HG03469 (cell line): ENCODE measurements at regions not wholly inside any gene's neighbourhood (a gene's known extent, or its start where the extent isn't known, plus 50 kb on each side); places are given as distances from the start of the nearest gene placed in this dataset.

ENCODE experiments used
- ATAC-seq: cut with Tn5 transposase; IDR thresholded peaks from one replicate; pipeline ENCODE4 v1.9.1; 2021; ENCODE audit warnings: mild to moderate bottlenecking, moderate library complexity, moderate number of reproducible peaks; ENCODE audit not compliant: unreplicated experiment

DNA sequence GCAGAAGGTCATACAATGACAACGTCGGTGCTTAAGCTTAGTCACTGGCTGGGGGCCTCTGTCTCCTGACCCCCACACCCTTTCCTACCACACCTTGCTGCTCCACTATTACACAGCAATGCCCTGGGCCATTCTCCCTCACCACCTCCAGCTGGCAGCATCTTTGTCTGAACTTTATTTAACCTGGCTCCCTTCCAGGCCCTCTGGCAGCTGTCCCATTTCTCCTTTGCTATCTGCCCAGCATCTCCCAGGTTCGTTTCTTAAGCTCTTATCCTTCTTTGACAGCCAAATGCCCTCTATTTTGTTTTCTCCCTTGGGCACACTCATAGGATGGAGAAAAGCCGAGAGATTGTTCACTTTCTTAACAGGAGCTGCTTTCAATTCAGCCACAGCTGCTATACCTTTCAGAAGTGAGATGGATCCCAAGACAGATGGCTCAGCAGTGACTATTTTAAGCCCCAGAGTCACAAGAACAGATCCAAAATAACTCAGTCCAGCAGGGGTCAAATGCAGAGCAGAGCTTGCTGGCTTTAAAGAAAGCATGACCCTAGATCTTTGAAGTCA is 1277.1 kb upstream of the AUTS2 start:
- no peak for ATAC-seq

DNA sequence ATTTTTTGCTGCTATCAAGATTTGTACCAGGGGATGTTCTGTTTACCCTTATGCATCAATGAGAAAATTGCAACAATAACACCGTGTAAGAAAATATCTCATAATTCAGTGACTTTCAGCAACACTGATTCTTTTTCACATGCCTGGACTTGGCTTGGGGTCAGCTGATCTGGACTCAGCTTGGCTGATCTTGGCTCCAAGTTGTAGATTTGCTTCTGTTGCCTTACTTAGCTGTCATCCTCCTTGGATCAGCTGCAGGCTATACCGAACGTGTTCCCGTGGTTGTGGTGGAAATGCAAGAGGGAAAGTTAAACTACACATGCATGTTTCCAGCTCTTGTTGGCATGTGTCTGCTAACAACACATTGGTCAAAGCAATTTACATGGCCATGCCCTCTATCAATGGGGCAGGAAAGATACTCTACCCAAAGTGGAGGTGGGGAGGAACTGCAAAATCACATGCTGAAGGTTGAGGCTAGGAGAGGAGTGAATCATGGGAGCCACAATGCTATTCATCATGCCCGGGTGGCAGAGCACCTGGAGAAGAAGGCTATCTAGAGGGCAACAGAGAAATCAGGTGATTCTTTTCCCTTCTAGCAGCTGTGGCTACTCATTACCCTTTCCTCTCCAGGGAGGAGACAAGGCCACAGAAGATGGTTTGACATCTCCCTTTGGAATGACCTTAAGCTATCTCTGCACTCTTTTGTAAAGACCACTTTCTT is 1276.3 kb upstream of the AUTS2 start:
- ATAC-seq: no peak

DNA sequence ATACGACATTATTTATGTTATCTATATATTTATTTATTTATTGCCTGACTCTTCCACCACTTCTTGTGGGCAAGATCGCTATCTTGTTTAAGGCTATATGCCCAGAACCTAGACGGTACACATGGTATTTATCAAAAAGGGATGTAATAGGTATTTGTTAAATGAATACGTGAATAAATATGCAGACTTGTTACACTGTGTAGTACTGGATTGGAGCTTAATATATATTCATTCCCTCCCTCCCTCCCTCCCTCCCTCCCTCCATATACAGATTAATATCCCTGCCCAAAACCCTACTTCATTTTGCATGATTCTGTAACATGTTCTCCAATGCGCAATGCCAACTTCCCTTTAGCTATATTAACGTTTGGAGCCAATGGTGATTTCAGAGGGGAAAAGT is 1273.7 kb upstream of the AUTS2 start:
- ATAC-seq: no peak

DNA sequence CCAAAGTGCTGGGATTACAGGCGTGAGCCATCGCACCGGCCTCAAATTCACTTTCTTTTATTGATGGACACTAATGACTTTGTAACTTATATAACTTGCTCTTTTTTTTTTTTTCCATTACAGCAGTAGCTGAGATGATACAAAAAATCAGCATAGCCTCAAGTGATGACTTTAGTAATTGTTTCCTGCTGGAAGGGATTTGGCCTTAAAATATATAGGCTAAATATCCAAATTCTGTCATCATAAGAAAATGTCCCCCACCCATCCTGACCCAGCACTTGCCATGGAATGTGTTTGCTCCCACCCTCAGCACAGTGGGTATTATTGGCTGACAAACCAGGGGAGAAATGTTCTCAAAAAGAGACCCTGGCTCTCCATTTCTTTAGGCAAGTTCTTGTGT is 1264.1 kb upstream of the AUTS2 start:
- ATAC-seq: no peak

DNA sequence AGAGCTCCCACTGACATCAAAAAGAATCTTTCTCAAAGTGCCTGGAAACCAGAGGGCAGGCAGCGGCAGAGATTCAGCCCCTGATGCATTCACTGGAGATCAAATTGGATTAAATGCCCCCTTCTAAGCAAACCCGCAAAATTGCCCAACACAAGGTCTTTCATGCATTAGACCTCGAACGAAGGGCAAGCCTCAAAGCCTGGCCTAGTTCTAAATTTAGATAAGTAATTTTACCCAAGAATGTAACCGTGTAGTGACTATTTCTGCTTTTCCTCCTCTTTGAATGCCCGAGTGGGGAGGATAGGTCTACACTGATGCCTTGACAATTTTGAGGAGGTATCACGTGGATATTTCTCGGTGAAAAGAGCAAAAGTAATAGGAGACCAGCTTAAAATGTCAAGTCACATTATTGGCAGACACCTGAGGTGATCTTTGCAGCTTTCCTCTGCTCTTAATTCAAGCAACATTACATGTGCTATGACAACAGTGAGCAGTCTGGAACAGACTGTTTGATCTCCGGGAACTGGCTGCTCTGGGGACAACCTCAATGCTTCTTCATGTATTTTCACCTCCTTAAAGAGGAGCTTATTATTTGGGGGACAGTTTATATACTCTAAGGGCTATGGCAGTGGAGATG is 1263.5 kb upstream of the AUTS2 start:
- no peak for ATAC-seq

DNA sequence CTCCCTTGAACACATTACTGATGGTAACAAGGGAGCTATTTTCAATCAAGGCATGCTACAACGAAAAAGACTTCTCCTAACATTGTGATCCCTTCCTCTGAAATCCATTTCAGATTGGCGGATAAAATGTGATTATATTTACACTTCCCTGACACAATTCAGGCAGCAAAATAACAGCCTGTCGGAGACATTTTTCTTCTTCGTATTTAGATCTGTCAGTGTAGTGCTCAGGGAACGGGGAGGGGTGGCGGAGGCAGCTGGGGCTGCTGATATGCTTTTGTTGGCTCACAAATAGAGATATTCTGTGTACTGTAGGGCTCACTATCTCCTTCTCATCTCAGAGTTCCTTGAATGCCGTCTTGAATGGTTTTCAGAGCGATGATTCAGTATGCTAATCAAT is 1261.7 kb upstream of the AUTS2 start:
- ATAC-seq: no peak

DNA sequence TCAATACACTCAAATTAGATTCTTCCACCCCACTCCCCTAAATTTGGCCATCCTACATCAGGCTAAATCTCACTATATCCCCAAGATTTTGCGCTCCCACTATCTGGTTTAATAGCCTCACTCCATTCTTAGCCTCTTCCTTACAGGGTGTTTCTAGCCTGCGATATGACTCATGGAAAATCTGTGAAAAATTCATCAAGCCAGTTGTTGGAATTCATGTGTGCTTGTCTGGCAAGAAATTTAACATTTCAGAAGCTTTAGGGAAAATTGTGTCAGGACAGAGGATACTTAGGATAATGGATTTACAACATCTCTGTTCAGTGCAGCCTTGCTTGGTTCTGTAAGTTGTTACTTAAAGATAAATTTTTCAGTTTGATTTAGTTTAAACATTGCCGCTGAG is 1249.9 kb upstream of the AUTS2 start:
- ATAC-seq: no peak

DNA sequence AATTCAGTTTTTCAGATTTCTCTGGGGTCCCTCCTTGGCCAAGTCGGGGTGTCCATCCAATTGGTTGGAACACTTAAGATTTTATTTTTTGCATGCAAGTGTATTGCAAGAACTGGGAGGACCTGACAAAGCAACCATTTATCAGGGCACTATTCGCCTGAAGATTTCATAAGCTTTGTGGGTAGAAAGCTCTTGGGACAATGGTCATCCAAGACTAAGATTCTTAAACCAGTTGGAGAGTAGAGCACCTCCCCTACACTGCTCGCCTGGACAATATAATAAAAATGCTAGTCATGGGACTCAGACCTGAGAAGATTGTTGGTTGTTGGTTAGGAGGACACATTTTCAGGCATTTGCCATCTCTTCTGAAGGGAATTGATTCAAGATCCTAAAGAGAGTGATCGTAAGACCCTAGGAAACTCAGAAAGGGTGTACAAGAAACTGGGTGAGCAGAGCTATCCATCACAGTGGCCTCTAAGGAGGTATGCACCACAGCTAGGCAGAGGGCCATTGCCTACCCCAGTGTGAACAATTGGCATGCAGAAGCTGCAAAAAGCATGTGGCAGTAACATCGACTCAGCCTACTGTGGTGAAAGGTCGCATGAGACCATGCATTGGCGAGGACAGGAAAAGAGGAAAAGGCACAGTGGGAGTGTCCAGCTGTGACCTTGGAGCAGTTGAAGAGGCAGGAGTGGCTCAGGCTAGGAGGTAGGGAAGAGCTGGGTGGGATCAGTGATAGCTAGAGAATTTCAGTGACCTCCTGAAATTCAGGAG is 1235.3 kb upstream of the AUTS2 start:
- no peak for ATAC-seq

DNA sequence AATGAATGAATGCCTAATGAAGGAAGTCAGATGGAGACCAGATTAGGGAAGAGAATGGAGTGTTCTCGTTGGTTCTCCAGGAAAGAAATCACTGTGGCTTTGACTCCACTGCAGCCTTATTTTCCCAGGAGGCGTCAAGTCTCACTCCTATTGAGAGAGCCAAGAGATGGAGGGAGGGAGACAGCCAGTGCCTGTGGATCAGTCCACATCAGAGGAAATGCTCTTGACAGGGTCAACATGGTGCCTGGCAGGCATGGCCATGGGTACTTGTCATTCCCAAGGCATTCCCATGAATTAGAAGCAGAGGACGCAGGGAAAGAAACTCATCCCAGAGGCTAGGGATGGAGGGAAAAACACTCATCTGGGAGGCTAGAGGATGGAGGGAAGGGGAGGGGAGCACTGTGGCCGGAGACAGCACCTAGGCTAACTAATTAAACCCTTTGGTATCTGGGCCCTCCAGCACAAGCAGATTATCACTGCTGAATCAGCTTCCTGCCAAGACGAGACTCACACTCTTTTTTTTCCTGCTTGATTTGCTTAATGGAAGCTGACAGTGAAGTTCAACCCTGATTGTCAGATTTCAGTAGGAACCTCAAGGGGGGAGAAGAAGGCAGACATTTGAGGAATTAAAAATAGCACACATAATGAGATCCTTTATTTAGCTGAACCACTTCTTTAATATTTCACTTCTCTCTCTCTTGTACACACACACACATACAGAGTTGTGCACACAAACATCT is 1233.2 kb upstream of the AUTS2 start:
- no peak for ATAC-seq

DNA sequence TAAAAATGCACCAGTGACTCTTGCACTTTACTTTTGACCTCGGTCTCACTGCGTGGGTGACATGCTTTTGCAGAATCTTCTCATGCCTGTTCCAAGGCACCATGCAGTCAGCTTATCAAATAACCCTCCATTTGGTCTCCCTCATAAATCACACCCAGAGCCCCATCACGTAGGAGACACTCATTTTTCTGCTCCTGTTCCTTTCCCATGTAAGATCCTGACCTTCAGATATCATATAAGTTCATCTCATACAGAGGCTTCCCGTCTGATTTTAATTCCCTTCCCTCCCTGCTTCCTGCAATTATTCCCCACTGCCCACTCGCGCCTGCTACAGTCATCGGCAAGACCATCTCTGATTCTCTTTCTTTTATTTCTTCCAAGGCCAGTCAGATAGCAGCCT is 1226.3 kb upstream of the AUTS2 start:
- no peak for ATAC-seq

DNA sequence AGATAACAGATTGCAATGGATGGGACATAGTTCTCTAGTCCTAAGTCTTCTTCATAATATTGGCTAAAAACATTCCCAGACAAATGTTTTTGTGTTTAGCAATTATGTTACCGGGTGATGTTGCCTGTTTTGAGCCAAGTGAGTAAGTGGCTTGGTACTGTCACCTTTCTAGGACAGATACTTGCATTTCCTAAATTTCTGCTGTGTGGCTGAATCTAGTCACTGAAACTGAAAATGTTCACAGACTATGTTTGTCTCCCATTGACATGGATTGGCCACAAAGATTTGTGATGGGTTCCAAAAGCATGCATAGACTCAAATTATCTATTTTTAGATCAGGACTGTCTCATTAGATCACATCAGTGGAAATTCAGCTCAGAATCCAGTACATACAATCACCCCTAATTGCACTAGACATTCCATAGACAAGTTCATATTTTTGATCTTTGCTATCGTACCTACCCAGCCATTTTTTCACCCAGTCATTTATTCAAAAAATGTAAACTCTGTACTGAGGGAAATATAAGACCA is 1222.1 kb upstream of the AUTS2 start:
- ATAC-seq: no peak

DNA sequence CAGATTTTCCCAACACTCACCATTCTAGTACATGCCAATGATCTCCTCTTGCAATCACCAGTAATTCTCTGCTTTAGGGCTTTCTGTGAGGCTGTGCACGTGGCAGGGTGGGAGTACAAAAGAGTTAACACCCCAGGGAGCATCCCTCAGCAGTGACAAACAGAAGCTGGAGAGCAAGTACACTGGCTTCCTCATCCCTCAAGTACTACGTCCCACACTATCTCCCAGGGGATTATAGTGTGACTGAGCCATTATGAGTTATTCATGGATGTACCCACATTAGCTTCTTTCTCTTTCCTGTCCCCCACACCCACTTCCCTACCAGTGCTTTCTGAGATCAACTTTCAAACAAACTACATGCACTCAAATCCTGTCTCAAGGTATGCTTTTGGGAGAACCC is 1216.5 kb upstream of the AUTS2 start:
- no peak for ATAC-seq

DNA sequence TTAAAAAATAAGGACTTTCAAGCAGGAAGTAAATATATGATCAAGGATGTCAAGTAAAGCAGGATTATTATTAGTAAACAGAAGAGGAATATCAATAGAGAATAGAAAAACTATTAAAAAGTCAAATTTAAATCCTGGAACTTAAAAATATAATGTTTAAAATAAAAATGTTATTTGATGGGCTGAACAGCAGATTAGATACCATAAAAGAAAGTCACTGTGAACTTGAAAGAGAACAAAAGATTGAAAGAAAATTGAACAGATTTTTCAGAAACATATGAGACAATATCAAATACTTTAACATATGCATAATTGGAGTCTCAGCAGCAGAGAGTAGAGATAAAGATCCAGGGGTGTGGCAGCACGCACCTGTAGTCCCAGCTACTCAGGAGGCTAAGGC is 1213.7 kb upstream of the AUTS2 start:
- no peak for ATAC-seq

DNA sequence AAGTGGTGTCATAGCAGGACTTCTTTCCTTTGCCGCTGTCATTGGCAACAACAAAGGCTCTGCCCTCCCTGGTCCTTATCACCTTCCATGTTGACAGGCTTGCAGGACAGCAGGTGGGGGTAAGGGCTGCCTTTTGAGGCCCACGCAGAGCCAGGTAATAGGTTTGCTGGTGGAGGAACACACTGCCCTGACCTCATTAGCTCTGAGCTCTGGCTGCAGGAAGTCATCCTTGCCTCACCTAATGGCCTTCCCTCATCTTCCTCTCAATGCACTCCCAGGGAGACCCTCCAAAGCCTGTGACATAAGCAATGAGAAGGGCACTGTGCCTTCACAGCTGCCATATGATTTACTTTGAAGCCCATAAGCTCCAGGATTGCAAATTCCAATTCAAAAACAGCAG is 1205.2 kb upstream of the AUTS2 start:
- ATAC-seq: no peak

DNA sequence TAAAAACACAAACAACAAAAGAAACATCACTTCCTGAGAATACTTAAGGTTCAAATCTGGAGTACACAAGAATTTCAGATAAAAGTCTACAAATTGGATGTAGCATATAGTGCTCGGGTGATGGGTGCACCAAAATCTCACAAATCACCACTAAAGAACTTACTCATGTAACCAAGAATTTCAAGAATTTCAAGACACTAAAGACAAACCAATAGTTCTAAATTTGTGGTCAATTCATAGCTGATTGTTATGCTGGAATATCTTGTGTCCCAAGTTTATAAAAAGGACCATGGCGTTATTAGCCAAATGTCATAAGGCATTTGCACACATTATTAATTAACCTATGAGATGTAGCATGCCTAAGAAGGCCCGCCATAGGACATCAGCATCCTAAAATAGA is 1204.1 kb upstream of the AUTS2 start:
- ATAC-seq: no peak

DNA sequence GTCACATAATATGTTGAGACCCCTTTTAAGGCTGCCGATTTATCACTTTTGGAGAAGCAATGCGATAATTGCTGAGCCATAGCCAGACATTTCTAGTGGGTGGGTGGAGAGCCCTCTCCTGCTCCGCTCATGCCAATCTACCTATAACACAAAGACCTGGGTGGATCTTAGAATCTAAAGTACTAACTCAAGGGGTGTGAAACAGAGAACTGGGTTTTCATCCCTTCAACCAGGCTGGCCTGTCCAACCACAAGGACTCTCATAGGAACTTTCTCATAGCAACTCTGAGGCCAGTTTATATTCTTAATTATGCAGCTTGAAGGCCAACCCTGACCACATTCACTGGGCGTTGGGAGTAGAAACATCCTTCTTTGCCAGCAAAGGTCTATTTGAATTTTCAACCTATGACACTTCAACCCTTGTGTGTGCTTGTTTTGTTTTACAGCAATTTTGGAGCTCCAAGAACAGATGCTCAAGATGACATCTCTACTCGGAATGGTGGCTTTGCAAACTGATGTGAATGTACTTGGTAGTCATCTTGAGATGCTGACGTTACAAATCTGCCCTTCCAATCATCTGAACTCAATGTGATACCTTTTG is 1198.2 kb upstream of the AUTS2 start:
- no peak for ATAC-seq

DNA sequence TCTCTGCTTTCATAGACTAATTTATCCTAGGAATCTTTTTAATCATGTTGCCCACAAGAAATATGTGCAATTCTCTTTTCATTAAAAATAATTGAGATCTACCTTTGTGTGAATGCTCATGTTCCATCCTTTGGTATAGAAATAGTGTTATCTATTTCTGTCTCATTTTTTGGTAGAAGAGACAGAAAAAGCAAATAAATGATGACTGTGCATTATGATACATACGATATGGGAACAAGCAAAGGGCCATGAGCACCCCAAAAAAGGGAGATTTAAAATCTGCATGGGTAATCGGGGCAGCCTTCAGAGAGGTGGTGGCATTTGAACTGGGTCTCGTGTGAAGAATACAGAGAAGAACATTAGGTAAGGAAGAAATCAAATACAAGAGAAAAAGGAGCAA is 1197.5 kb upstream of the AUTS2 start:
- no peak for ATAC-seq

DNA sequence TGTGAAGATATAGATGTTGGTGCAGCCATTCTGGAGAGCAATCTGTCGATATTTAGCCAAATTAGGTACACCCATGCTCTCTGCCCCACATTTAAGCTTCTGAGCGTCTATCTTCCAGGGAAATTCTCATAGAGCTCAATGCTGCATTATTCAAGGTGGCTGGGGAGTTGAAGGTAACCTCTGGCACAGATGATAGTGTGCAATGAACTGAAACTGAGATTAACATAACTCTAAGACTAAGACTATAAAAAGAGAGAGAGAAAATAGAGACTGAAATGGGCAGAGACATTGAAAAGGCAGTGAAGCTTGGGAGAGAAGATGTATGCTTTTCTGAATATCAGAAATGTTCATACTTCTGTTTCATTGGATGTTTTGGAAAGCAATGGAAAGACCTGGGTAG is 1197.0 kb upstream of the AUTS2 start:
- no peak for ATAC-seq

DNA sequence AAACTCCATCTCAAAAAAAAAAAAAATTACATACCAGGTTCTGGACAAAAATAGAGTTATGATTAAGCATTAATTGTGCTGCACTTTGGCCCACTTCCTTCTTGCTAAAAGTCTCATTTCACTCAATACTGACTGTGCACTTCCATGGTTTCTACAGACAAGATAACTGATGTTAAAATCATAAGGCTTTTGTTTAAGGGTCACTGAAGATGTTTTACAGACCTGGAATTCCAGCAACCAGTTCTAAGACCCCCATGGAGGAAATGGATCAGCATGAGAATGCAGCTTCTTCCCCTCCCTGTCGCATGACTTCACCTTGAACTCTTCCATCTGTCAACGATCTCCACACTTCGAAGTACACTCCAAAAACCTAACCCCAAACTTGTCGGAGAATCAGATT is 1191.8 kb upstream of the AUTS2 start:
- ATAC-seq: no peak

DNA sequence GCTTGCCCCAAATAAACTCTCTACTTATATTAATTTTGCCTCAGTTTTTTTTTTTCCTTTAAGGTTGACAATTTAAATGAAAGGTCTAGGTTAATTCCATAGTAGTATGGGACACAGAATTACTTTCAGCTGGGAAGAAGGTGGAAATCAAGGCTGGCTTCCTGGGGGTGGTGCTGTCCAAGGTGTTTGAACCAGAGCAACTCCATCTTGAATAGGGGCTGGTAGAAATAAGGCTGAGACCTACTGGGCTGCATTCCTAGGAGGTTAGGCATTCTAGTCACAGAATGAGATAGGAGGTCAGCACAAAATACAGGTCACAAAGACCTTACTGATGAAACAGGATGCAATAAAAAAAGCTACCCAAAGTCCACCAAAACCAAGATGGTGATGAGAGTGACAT is 1190.8 kb upstream of the AUTS2 start:
- ATAC-seq: no peak

DNA sequence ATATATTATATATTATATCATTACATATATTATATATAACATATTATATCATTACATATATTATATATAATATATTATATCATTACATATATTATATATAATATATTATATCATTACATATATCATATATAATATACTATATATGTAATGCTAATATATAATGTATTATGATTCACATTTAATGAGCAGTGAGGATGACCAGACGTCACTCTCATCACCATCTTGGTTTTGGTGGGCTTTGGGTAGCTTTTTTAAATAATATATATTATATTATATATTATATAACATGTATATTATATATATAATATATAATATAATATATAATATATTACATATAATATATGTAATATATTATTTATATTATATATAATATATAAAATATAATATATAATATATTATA is 1189.4 kb upstream of the AUTS2 start:
- ATAC-seq: no peak
